H1 (cell line): ENCODE measurements at regions not wholly inside any gene's neighbourhood (a gene's known extent, or its start where the extent isn't known, plus 50 kb on each side); places are given as distances from the start of the nearest gene placed in this dataset.

Experiments used
- CTCF ChIA-PET: fragments of 300-600 bp; sonication (Branson Sonifier 250); formaldehyde crosslinking; loops from one replicate; lab custom pipeline; 2021; ENCODE audit not compliant: partially characterized antibody; lab: Charles Lee
- POLR2A ChIA-PET: fragments of 300-600 bp; sonication (Branson Sonifier 250); formaldehyde crosslinking; loops from one replicate; lab custom pipeline; 2021; ENCODE audit warnings: inconsistent platforms; ENCODE audit not compliant: partially characterized antibody; lab: Charles Lee
- DNase-seq, 2 experiments: peaks; one replicate each; pipeline versions ENCODE4 v3.0.0 to v3.0.0-alpha.2; 2010 to 2022; ENCODE audit warnings: low spot score in 2 of 2, low read depth in 1 of 2, mixed read lengths in 1 of 2
- FAIRE-seq: peaks from 2 replicates; lab custom pipeline; 2011; peaks lifted over from hg19 to GRCh38; lab: Jason Lieb, UNC
- H2AFZ ChIP-seq: 2 replicates; pipeline ENCODE4 v1.8.1; 2012; ENCODE audit warnings: low read length, inconsistent platforms
- H2AK5ac ChIP-seq: 2 replicates; pipeline ENCODE4 v1.6.1; 2013; ENCODE audit warnings: low read depth, low read length
- H2BK120ac ChIP-seq: replicated peaks from 2 replicates; pipeline ENCODE3; 2013; ENCODE audit warnings: low read depth, low read length, inconsistent platforms
- H2BK12ac ChIP-seq: 2 replicates; pipeline ENCODE4 v1.6.1; 2013; ENCODE audit warnings: low read depth, low read length
- H2BK15ac ChIP-seq: 2 replicates; pipeline ENCODE4 v1.6.1; 2013; ENCODE audit warnings: low read length
- H2BK20ac ChIP-seq: 2 replicates; pipeline ENCODE4 v1.6.1; 2013; ENCODE audit warnings: low read length
- H2BK5ac ChIP-seq: 2 replicates; pipeline ENCODE4 v1.6.1; 2013; ENCODE audit warnings: low read depth, low read length
- H3K14ac ChIP-seq: 2 replicates; pipeline ENCODE4 v1.6.1; 2013; ENCODE audit warnings: inconsistent platforms; ENCODE audit not compliant: insufficient read length
- H3K18ac ChIP-seq: 2 replicates; pipeline ENCODE4 v1.6.1; 2013; ENCODE audit warnings: low read length; ENCODE audit errors: extremely low read depth
- H3K23ac ChIP-seq: 2 replicates; pipeline ENCODE4 v1.6.1; 2013; ENCODE audit warnings: inconsistent platforms; ENCODE audit not compliant: insufficient read length
- H3K23me2 ChIP-seq: 2 replicates; pipeline ENCODE4 v1.6.1; 2013; ENCODE audit warnings: low read depth, low read length
- H3K27ac ChIP-seq: 2 replicates; pipeline ENCODE4 v1.6.1; 2011; ENCODE audit warnings: low read depth, low read length, inconsistent platforms
- H3K27me3 ChIP-seq, 4 experiments: replicated peaks in 1 of 4; 1 replicate in 1 of 4; 2 replicates in 3 of 4; pipeline versions ENCODE4 v1.6.1 to v1.8.1; 2011 to 2013; ENCODE audit warnings: low read length in 3 of 4, mild to moderate bottlenecking in 3 of 4, inconsistent platforms in 2 of 4, mixed read lengths in 2 of 4, moderate library complexity in 1 of 4; ENCODE audit not compliant: control insufficient read depth in 3 of 4, insufficient read depth in 3 of 4; ENCODE audit errors: extremely low read depth in 1 of 4
- H3K36me3 ChIP-seq, 4 experiments: 2 replicates each; pipeline versions ENCODE4 v1.6.1 to v1.8.1; 2011 to 2013; ENCODE audit warnings: mild to moderate bottlenecking in 4 of 4, low read length in 3 of 4, moderate library complexity in 2 of 4, control low read depth in 1 of 4, inconsistent platforms in 1 of 4; ENCODE audit not compliant: insufficient read depth in 4 of 4, control insufficient read depth in 2 of 4
- H3K4ac ChIP-seq: replicated peaks from 2 replicates; pipeline ENCODE3; 2013; ENCODE audit warnings: low read length, low read depth, mixed read lengths, inconsistent platforms; ENCODE audit not compliant: insufficient read length
- H3K4me1 ChIP-seq, 4 experiments: replicated peaks in 1 of 4; 1 replicate in 1 of 4; 2 replicates in 3 of 4; pipeline versions ENCODE4 v1.6.1 to v1.8.1; 2011 to 2013; ENCODE audit warnings: low read length in 3 of 4, inconsistent platforms in 2 of 4, mixed read lengths in 1 of 4; ENCODE audit not compliant: insufficient read depth in 4 of 4, control insufficient read depth in 3 of 4
- H3K4me2 ChIP-seq, 2 experiments: 2 replicates each; pipeline versions ENCODE4 v1.6.1 to v1.8.1; 2011 to 2013; ENCODE audit warnings: low read depth in 2 of 2, low read length in 2 of 2, control low read depth in 1 of 2, inconsistent platforms in 1 of 2, mild to moderate bottlenecking in 1 of 2; ENCODE audit not compliant: insufficient read depth in 1 of 2
- H3K4me3 ChIP-seq, 4 experiments: fragments of 200-600, 300-600 bp in 1 of 4; sonication (generic), shearing (Covaris generic), sonication (Bioruptor Twin) in 1 of 4; 2 replicates each; pipeline versions ENCODE4 v1.5.1 to v1.8.1; 2011 to 2016; ENCODE audit warnings: low read length in 4 of 4, low read depth in 3 of 4, control low read depth in 2 of 4, inconsistent platforms in 2 of 4, mild to moderate bottlenecking in 2 of 4, mixed read lengths in 1 of 4, moderate library complexity in 1 of 4; ENCODE audit not compliant: insufficient read depth in 2 of 4; ENCODE audit errors: extremely low read depth in 1 of 4
- H3K56ac ChIP-seq: replicated peaks from 2 replicates; pipeline ENCODE3; 2013; ENCODE audit warnings: low read depth, mild to moderate bottlenecking, mixed read lengths, low read length, inconsistent platforms; ENCODE audit not compliant: insufficient read length
- H3K79me1 ChIP-seq: 2 replicates; pipeline ENCODE4 v1.6.1; 2013; ENCODE audit warnings: low read depth, low read length, control low read depth
- H3K79me2 ChIP-seq, 2 experiments: 2 replicates each; pipeline versions ENCODE4 v1.6.1 to v1.8.1; 2012 to 2013; ENCODE audit warnings: low read length in 2 of 2, mild to moderate bottlenecking in 2 of 2, inconsistent platforms in 1 of 2; ENCODE audit not compliant: insufficient read depth in 2 of 2, control insufficient read depth in 1 of 2
- H3K9ac ChIP-seq, 4 experiments: replicated peaks in 1 of 4; 1 replicate in 1 of 4; 2 replicates in 3 of 4; pipeline versions ENCODE4 v1.6.1 to v1.8.1; 2011 to 2013; ENCODE audit warnings: low read depth in 3 of 4, low read length in 3 of 4, control low read depth in 2 of 4, mild to moderate bottlenecking in 2 of 4, moderate library complexity in 2 of 4, inconsistent platforms in 1 of 4; ENCODE audit errors: extremely low read depth in 1 of 4
- H3K9me3 ChIP-seq, 2 experiments: 2 replicates each; pipeline versions ENCODE4 v1.6.1 to v1.8.1; 2012 to 2013; ENCODE audit warnings: mild to moderate bottlenecking in 2 of 2, moderate library complexity in 2 of 2, control low read depth in 1 of 2, inconsistent platforms in 1 of 2, low read depth in 1 of 2, low read length in 1 of 2, mixed read lengths in 1 of 2; ENCODE audit not compliant: insufficient read depth in 2 of 2
- H4K20me1 ChIP-seq, 2 experiments: replicated peaks in 1 of 2; 2 replicates each; pipeline versions ENCODE3 to v1.8.1; 2011 to 2013; ENCODE audit warnings: inconsistent platforms in 2 of 2, low read length in 2 of 2, mild to moderate bottlenecking in 1 of 2; ENCODE audit not compliant: insufficient read depth in 2 of 2, control insufficient read depth in 1 of 2
- H4K5ac ChIP-seq: 2 replicates; pipeline ENCODE4 v1.6.1; 2013; ENCODE audit warnings: low read length, low read depth, mixed read lengths, inconsistent platforms; ENCODE audit not compliant: insufficient read length
- H4K8ac ChIP-seq: 2 replicates; pipeline ENCODE4 v1.8.0; 2013; ENCODE audit warnings: mild to moderate bottlenecking, moderate library complexity, low read length, inconsistent platforms; ENCODE audit not compliant: insufficient read depth; ENCODE audit errors: extremely low read depth
- H4K91ac ChIP-seq: replicated peaks from 2 replicates; pipeline ENCODE3; 2013; ENCODE audit warnings: low read length, mixed read lengths, inconsistent platforms; ENCODE audit not compliant: insufficient read length
- CHD1 ChIP-seq: IDR thresholded peaks from 2 replicates; pipeline ENCODE4 v1.6.1; 2012; ENCODE audit warnings: low read depth, low read length, improper control_type of control experiment
- EP300 ChIP-seq, 2 experiments: IDR thresholded peaks; 1 replicate in 1 of 2; 2 replicates in 1 of 2; pipeline ENCODE4 v1.6.1; 2011 to 2012; ENCODE audit warnings: low read depth in 2 of 2, low read length in 2 of 2, mild to moderate bottlenecking in 2 of 2, borderline replicate concordance in 1 of 2, inconsistent platforms in 1 of 2, moderate library complexity in 1 of 2
- EZH2 ChIP-seq: fragments of 200-600 bp; sonication (generic); IDR thresholded peaks from 2 replicates; pipeline ENCODE4 v1.7.1; 2012; ENCODE audit warnings: low read depth, mild to moderate bottlenecking, moderate library complexity, low read length, inconsistent platforms; ENCODE audit not compliant: severe bottlenecking
- HDAC2 ChIP-seq, 2 experiments: fragments of 300-600 bp in 1 of 2; sonication (generic) in 1 of 2; IDR thresholded peaks; 2 replicates each; pipeline ENCODE4 v1.6.1; 2011 to 2012; ENCODE audit warnings: low read depth in 2 of 2, low read length in 2 of 2, mild to moderate bottlenecking in 2 of 2, moderate library complexity in 2 of 2, borderline replicate concordance in 1 of 2, inconsistent platforms in 1 of 2
- JUN ChIP-seq: IDR thresholded peaks from 2 replicates; pipeline ENCODE4 v1.6.1; 2011; ENCODE audit warnings: low read depth, mild to moderate bottlenecking, improper control_type of control experiment, low read length
- JUND ChIP-seq: IDR thresholded peaks from 2 replicates; pipeline ENCODE4 v1.6.1; 2011; ENCODE audit warnings: mild to moderate bottlenecking, improper control_type of control experiment, low read length
- KDM1A ChIP-seq: fragments of 200-600, 300-600 bp; sonication (generic); IDR thresholded peaks from 2 replicates; pipeline ENCODE4 v1.7.1; 2016; ENCODE audit warnings: mild to moderate bottlenecking, low read length, borderline replicate concordance
- RXRA ChIP-seq: IDR thresholded peaks from 2 replicates; pipeline ENCODE4 v1.6.1; 2011; ENCODE audit warnings: low read depth, mild to moderate bottlenecking, low read length, moderate library complexity; ENCODE audit not compliant: insufficient read depth
- SIX5 ChIP-seq: IDR thresholded peaks from 2 replicates; pipeline ENCODE4 v1.6.1; 2011; ENCODE audit warnings: mild to moderate bottlenecking, low read depth, low read length
- SUZ12 ChIP-seq: fragments of 200-600 bp; sonication (generic); IDR thresholded peaks from 2 replicates; pipeline ENCODE4 v1.6.1; 2012; ENCODE audit warnings: mild to moderate bottlenecking, inconsistent platforms, low read length, moderate library complexity, mixed read lengths
- TAF1 ChIP-seq: IDR thresholded peaks from 2 replicates; pipeline ENCODE4 v1.6.1; 2011; ENCODE audit warnings: mild to moderate bottlenecking, low read depth, low read length
- TCF12 ChIP-seq: IDR thresholded peaks from 2 replicates; pipeline ENCODE4 v1.6.1; 2011; ENCODE audit warnings: low read depth, mild to moderate bottlenecking, low read length
- YY1 ChIP-seq: IDR thresholded peaks from 2 replicates; pipeline ENCODE4 v1.6.1; 2011; ENCODE audit warnings: low read depth, mild to moderate bottlenecking, low read length
- WGBS, 2 experiments: shearing (Covaris generic) in 1 of 2; methylation state at CpG; one replicate each; pipeline versions ENCODE4 v1.1.6 to v1.1.7; 2013 to 2015; ENCODE audit warnings: low lambda C conversion rate in 2 of 2, mixed read lengths in 2 of 2, inconsistent platforms in 1 of 2, low coverage in 1 of 2, missing lambda C conversion rate in 1 of 2; ENCODE audit not compliant: insufficient replicate concordance in 2 of 2, insufficient coverage in 1 of 2, insufficient read length in 1 of 2; ENCODE audit errors: extremely low coverage in 1 of 2, missing lambda C conversion rate in 1 of 2; 5-methylcytosine and 5-hydroxymethylcytosine counted together
- TF ChIP-seq, protein P1 (sequence below): IDR thresholded peaks from 2 replicates; pipeline ENCODE4 v1.6.1; 2012; ENCODE audit warnings: inconsistent platforms

DNA sequence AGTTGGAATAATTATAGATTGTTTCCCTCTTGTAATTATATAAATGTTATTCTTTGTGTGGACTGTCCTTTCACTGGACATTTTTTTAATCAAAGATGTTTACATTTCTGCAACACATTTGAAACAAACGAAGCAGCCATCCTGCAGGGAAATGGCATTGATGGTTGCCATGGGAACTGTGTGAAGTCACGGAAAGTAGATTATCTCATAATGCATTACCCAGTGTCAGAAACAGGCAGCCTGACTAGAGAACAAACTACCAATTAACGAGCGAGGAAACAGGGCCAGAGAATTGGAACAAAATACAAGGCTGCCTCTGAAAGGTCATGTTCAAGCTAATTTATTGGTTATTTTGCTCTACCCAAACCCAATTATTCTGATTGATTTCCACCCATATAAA is 96.9 kb upstream of the LARGE1 start:
- Histone ChIP-seq H2BK20ac (no peak overlapping the region), H3K9ac (no peak overlapping the region), H3K79me2 (no peaks in the 10 kb centered on the region), H3K27me3 (no peaks in the 10 kb centered on the region), H3K23me2 (no peaks in the 10 kb centered on the region; the same call in 1 of the 2 replicates), H3K79me1 (no peaks in the 10 kb centered on the region), H3K4me3 (no peak overlapping the region), H2AFZ (no peak overlapping the region), H2AK5ac (no peak overlapping the region), H4K20me1 (no peaks in the 10 kb centered on the region), H4K91ac (no peak overlapping the region), H3K56ac (no peak overlapping the region), H3K4me2 (no peak overlapping the region), H3K23ac (no peak overlapping the region), H3K4ac (no peak overlapping the region), H3K27ac (no peak overlapping the region), H3K18ac (no peak overlapping the region), H3K14ac (no peak overlapping the region), H2BK12ac (no peak overlapping the region), H3K36me3 (no peaks in the 10 kb centered on the region), H2BK5ac (no peak overlapping the region), H2BK15ac (no peak overlapping the region), H4K8ac (no peak overlapping the region), H2BK120ac (no peak overlapping the region), H4K5ac (no peak overlapping the region), H3K9me3 (peaks cover 8 to 11% of the 10 kb centered on the region in 2 experiments; a peak in 2 of 4 replicates), H3K4me1 (no peaks in the 10 kb centered on the region)
- 92% methylated on average over 4 of the region's 4 CpGs; no CpG with 5 or more reads in 1 of the 2 experiments for WGBS, 2 experiments
- FAIRE-seq (no peak), DNase-seq (no peak)
- ChIA-PET POLR2A (interaction anchor here (0.6 kb wide), 1 partner anchor 13 kb away, joined by 3 read pairs; no protein-coding TSS in a partner anchor), CTCF (interaction anchor here (1.2 kb wide), 1 partner anchor 9 kb away, joined by 3 read pairs; no protein-coding TSS in a partner anchor)
- TF ChIP-seq SIX5 (no peak), YY1 (no peak), KDM1A (no peak), EZH2 (no peak), RXRA (no peak), HDAC2 (IDR thresholded peaks at IDR 0.05; ENCODE audit: borderline replicate concordance in 1 of 2, low read depth in 2 of 2, low read length in 2 of 2) (no peak), TCF12 (no peak), SUZ12 (no peak), CHD1 (no peak), JUN (no peak), EP300 (IDR thresholded peaks at IDR 0.05; ENCODE audit: borderline replicate concordance in 1 of 2, low read depth in 2 of 2, low read length in 2 of 2) (no peak), JUND (no peak), TAF1 (no peak)
- TF ChIP-seq, protein P1, sequence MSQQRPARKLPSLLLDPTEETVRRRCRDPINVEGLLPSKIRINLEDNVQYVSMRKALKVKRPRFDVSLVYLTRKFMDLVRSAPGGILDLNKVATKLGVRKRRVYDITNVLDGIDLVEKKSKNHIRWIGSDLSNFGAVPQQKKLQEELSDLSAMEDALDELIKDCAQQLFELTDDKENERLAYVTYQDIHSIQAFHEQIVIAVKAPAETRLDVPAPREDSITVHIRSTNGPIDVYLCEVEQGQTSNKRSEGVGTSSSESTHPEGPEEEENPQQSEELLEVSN, result no peak
